ENCODE measurements at regions not wholly inside any gene's neighbourhood (a gene's known extent, or its start where the extent isn't known, plus 50 kb on each side); places are given as distances from the start of the nearest gene placed in this dataset.

DNA sequence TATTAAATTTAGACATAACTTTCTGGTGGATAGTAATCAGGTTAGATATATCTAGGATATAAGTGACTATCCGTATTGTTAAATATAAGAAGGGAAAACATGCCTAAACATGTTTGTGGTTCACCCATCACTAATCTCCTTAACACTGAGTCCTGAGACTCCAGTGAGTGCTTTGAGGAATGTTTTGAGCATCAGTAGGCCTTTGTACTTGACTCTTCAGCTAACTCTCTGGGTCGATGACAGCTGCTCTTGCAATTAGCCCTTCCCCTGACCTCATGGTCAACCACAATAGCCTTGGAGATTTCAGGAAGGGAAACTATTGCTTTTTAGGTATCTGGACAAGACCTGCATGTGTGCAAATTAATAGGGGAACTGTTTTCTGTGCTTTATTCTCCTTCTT lies 716.8 kb downstream of the EPHA4 start:
- TF ChIP-seq CTCF (IDR thresholded peaks at IDR 0.05; ENCODE audit: poor library complexity, severe bottlenecking), result no peak
- TF ChIP-seq EP300 (conservative IDR thresholded peaks at IDR 0.05; ENCODE audit: poor library complexity, severe bottlenecking), result no peak
- no peak for TF ChIP-seq SMC3 (conservative IDR thresholded peaks at IDR 0.05; ENCODE audit: poor library complexity)
- TF ChIP-seq, protein P1, sequence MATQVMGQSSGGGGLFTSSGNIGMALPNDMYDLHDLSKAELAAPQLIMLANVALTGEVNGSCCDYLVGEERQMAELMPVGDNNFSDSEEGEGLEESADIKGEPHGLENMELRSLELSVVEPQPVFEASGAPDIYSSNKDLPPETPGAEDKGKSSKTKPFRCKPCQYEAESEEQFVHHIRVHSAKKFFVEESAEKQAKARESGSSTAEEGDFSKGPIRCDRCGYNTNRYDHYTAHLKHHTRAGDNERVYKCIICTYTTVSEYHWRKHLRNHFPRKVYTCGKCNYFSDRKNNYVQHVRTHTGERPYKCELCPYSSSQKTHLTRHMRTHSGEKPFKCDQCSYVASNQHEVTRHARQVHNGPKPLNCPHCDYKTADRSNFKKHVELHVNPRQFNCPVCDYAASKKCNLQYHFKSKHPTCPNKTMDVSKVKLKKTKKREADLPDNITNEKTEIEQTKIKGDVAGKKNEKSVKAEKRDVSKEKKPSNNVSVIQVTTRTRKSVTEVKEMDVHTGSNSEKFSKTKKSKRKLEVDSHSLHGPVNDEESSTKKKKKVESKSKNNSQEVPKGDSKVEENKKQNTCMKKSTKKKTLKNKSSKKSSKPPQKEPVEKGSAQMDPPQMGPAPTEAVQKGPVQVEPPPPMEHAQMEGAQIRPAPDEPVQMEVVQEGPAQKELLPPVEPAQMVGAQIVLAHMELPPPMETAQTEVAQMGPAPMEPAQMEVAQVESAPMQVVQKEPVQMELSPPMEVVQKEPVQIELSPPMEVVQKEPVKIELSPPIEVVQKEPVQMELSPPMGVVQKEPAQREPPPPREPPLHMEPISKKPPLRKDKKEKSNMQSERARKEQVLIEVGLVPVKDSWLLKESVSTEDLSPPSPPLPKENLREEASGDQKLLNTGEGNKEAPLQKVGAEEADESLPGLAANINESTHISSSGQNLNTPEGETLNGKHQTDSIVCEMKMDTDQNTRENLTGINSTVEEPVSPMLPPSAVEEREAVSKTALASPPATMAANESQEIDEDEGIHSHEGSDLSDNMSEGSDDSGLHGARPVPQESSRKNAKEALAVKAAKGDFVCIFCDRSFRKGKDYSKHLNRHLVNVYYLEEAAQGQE (IDR thresholded peaks at IDR 0.05; ENCODE audit: borderline replicate concordance), result no peak
- TF ChIP-seq POLR2AphosphoS5 (IDR thresholded peaks at IDR 0.05), result no peak
- TF ChIP-seq EZH2 (IDR thresholded peaks at IDR 0.05; ENCODE audit: borderline replicate concordance, insufficient read depth, low read length, poor library complexity, severe bottlenecking), result no peak
- TF ChIP-seq RAD21 (conservative IDR thresholded peaks at IDR 0.05), result no peak
- no peak for TF ChIP-seq MXI1 (conservative IDR thresholded peaks at IDR 0.05; ENCODE audit: poor library complexity, severe bottlenecking)
- TF ChIP-seq TAF1 (IDR thresholded peaks at IDR 0.05; ENCODE audit: low read depth), result no peak
- H3K36me3 ChIP-seq (ENCODE audit: insufficient read depth, low read length), result no peaks in the 10 kb centered on the region
- H3K9me2 ChIP-seq (ENCODE audit: insufficient read depth, low read length), result no peaks in the 10 kb centered on the region

DNA sequence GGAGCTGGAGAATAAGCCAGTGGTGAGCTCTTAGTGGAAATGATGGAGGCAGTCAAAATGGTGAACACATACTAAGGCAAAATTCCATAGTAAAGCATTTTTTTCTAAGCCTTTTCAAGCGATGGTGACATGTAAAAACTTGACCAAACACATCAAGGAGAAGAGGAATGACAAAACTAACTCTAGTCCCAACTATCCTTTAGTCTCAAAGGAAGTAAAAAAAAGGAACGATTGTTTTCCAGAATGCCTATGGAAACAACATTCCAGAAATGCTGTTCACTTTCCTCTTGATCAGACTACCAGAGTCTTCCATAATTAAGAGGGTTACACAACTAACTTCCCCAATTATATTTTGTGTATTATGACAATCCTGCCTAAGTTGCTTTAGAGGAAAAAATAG lies 715.6 kb downstream of the EPHA4 start:
- H3K36me3 ChIP-seq (ENCODE audit: insufficient read depth, low read length), result no peaks in the 10 kb centered on the region
- H3K9ac ChIP-seq (ENCODE audit: low read length), result no peak overlapping the region
- no peaks in the 10 kb centered on the region for H3K27me3 ChIP-seq (ENCODE audit: insufficient read depth, low read depth, low read length)
- no peaks in the 10 kb centered on the region for H3K9me3 ChIP-seq (ENCODE audit: low read length)
- H3K4me3 ChIP-seq (ENCODE audit: low read length), result no peak overlapping the region
- no peaks in the 10 kb centered on the region for H4K20me1 ChIP-seq (ENCODE audit: insufficient read depth)
- H3K4me2 ChIP-seq (ENCODE audit: low read length), result no peak overlapping the region
- no peaks in the 10 kb centered on the region for H3F3A ChIP-seq (ENCODE audit: insufficient read depth, low read length, poor library complexity, severe bottlenecking)
- TF ChIP-seq TAF1 (IDR thresholded peaks at IDR 0.05; ENCODE audit: low read depth) (no peak), RAD21 (conservative IDR thresholded peaks at IDR 0.05) (no peak), MXI1 (conservative IDR thresholded peaks at IDR 0.05; ENCODE audit: poor library complexity, severe bottlenecking) (no peak), SMC3 (conservative IDR thresholded peaks at IDR 0.05; ENCODE audit: poor library complexity) (no peak), EP300 (conservative IDR thresholded peaks at IDR 0.05; ENCODE audit: poor library complexity, severe bottlenecking) (no peak), EZH2 (IDR thresholded peaks at IDR 0.05; ENCODE audit: borderline replicate concordance, insufficient read depth, low read length, poor library complexity, severe bottlenecking) (no peak), CTCF (IDR thresholded peaks at IDR 0.05; ENCODE audit: poor library complexity, severe bottlenecking) (no peak), POLR2AphosphoS5 (IDR thresholded peaks at IDR 0.05) (no peak)
- TF ChIP-seq, protein P1 (IDR thresholded peaks at IDR 0.05; ENCODE audit: borderline replicate concordance), result no peak
- no peaks in the 10 kb centered on the region for H3K9me2 ChIP-seq (ENCODE audit: insufficient read depth, low read length)
- no peak overlapping the region for H2AFZ ChIP-seq (ENCODE audit: low read depth, low read length)
- no peaks in the 10 kb centered on the region for H3K79me2 ChIP-seq (replicated peaks; ENCODE audit: insufficient read depth, low read length)
- H3K27ac ChIP-seq (ENCODE audit: low read length), result no peak overlapping the region

More for the DNA sequence above, 716.8 kb downstream of the EPHA4 start:
- Histone ChIP-seq H3K27me3 (ENCODE audit: insufficient read depth, low read depth, low read length) (no peaks in the 10 kb centered on the region), H3K4me2 (ENCODE audit: low read length) (no peak overlapping the region), H3K27ac (ENCODE audit: low read length) (no peak overlapping the region), H3K4me3 (ENCODE audit: low read length) (no peak overlapping the region), H3K9ac (ENCODE audit: low read length) (no peak overlapping the region), H3F3A (ENCODE audit: insufficient read depth, low read length, poor library complexity, severe bottlenecking) (no peaks in the 10 kb centered on the region), H3K9me3 (ENCODE audit: low read length) (no peaks in the 10 kb centered on the region), H3K79me2 (replicated peaks; ENCODE audit: insufficient read depth, low read length) (no peaks in the 10 kb centered on the region), H4K20me1 (ENCODE audit: insufficient read depth) (no peaks in the 10 kb centered on the region), H2AFZ (ENCODE audit: low read depth, low read length) (no peak overlapping the region)
